PC-9 (cell line): ENCODE measurements at regions not wholly inside any gene's neighbourhood (a gene's known extent, or its start where the extent isn't known, plus 50 kb on each side); places are given as distances from the start of the nearest gene placed in this dataset.

Experiments
- BruUV-seq: library from RNA; stranded (reverse); fragments of 400-500 nt; replicated peaks from 2 replicates; lab custom pipeline; 2021; lab: Mats Ljungman, UMichigan
- CTCF ChIA-PET: fragments of 300-600 bp; sonication (Branson Sonifier 250); formaldehyde crosslinking; loops from one replicate; lab custom pipeline; 2022; ENCODE audit warnings: antibody characterized with exemption; lab: Charles Lee
- POLR2A ChIA-PET: fragments of 300-600 bp; sonication (Branson Sonifier 250); formaldehyde crosslinking; loops from one replicate; lab custom pipeline; 2022; ENCODE audit warnings: antibody characterized with exemption; ENCODE audit not compliant: unreplicated experiment; lab: Charles Lee
- DNase-seq, 2 experiments: peaks; one replicate each; pipeline versions ENCODE4 v3.0.0 to v3.0.0-alpha.2; 2015 to 2022; ENCODE audit warnings: mixed read lengths in 1 of 2
- H2AFZ ChIP-seq: fragments of 200-600 bp; sonication (generic); 2 replicates; pipeline ENCODE4 v1.8.1; 2017; ENCODE audit warnings: antibody characterized with exemption
- H3F3A ChIP-seq: fragments of 200-600 bp; sonication (generic); 2 replicates; pipeline ENCODE4 v1.8.1; 2017; ENCODE audit warnings: antibody characterized with exemption, mild to moderate bottlenecking, low read depth; ENCODE audit not compliant: insufficient read depth
- H3K27ac ChIP-seq: fragments of 200-600 bp; sonication (generic); 2 replicates; pipeline ENCODE4 v1.6.1; 2016; ENCODE audit warnings: mixed run types
- H3K27me3 ChIP-seq: fragments of 200-600 bp; sonication (generic); 2 replicates; pipeline ENCODE4 v1.6.1; 2016; ENCODE audit warnings: low read depth, mixed run types; ENCODE audit not compliant: insufficient read depth
- H3K36me3 ChIP-seq: fragments of 200-600 bp; sonication (generic); 2 replicates; pipeline ENCODE4 v1.6.1; 2016; ENCODE audit warnings: low read depth, mixed run types
- H3K4me1 ChIP-seq: fragments of 200-600 bp; sonication (generic); replicated peaks from 2 replicates; pipeline ENCODE4 v1.6.1; 2016; ENCODE audit warnings: mixed run types; ENCODE audit not compliant: insufficient read depth
- H3K4me2 ChIP-seq: fragments of 200-600 bp; sonication (generic); 2 replicates; pipeline ENCODE4 v1.6.1; 2017; ENCODE audit warnings: mixed run types
- H3K4me3 ChIP-seq: fragments of 200-600 bp; sonication (generic); 2 replicates; pipeline ENCODE4 v1.6.1; 2016; ENCODE audit warnings: mixed run types
- H3K79me2 ChIP-seq: fragments of 200-600 bp; sonication (generic); 2 replicates; pipeline ENCODE4 v1.6.1; 2017; ENCODE audit warnings: low read depth, mixed run types
- H3K9me2 ChIP-seq: fragments of 200-600 bp; sonication (generic); 2 replicates; pipeline ENCODE4 v1.8.1; 2017; ENCODE audit warnings: mild to moderate bottlenecking; ENCODE audit not compliant: insufficient read depth
- H3K9me3 ChIP-seq: fragments of 200-600 bp; sonication (generic); 2 replicates; pipeline ENCODE4 v1.8.1; 2016; ENCODE audit warnings: low read depth; ENCODE audit not compliant: insufficient read depth
- H4K20me1 ChIP-seq: fragments of 200-600 bp; sonication (generic); 2 replicates; pipeline ENCODE4 v1.8.1; 2017; ENCODE audit not compliant: insufficient read depth
- CTCF ChIP-seq: fragments of 200-600 bp; sonication (generic); conservative IDR thresholded peaks from 2 replicates; pipeline ENCODE4 v1.6.1; 2017; ENCODE audit warnings: mixed run types, antibody characterized with exemption, mild to moderate bottlenecking, moderate library complexity
- EZH2 ChIP-seq: fragments of 200-600 bp; sonication (generic); IDR thresholded peaks from 2 replicates; pipeline ENCODE4 v1.8.0; 2017; ENCODE audit warnings: antibody characterized with exemption, low read depth
- intact Hi-C: fragments of 100-400 bp; cut with micrococcal nuclease; formaldehyde crosslinking; loops from one replicate; pipeline ENCODE4 v1.10.0; 2022; ENCODE audit not compliant: unreplicated experiment

GRCh38 chr6:115004204-115004603, 661.4 kb upstream of the HS3ST5 start:
- Histone ChIP-seq H3K27me3 (no peaks in the 10 kb centered on the region), H4K20me1 (no peaks in the 10 kb centered on the region), H3F3A (no peaks in the 10 kb centered on the region; the same call in 1 of the 2 replicates), H2AFZ (no peak overlapping the region), H3K9me2 (no peaks in the 10 kb centered on the region), H3K4me3 (no peak overlapping the region), H3K36me3 (no peaks in the 10 kb centered on the region), H3K79me2 (no peaks in the 10 kb centered on the region), H3K9me3 (0 out of 2 replicates have a peak, but pooled peaks cover 12% of the 10 kb centered on the region), H3K4me2 (no peak overlapping the region), H3K4me1 (peaks cover 27% of the 10 kb centered on the region), H3K27ac (peak overlapping the region; percentile 32)
- DNase-seq = peak in 1 of 2 experiments; percentile 80
- no peak for TF ChIP-seq CTCF
- no peak for TF ChIP-seq EZH2
- ChIA-PET CTCF (interaction anchor here (0.7 kb wide), 1 partner anchor 263 kb away, joined by 3 read pairs; no protein-coding TSS in a partner anchor), POLR2A (interaction anchor here (0.6 kb wide), 1 partner anchor 1003 kb away, joined by 3 read pairs; no protein-coding TSS in a partner anchor)
- no TSS peak for BruUV-seq
- intact Hi-C loops = loop anchor here (5.0 to 10.0 kb wide), 2 partner anchors 249 to 1053 kb away; no protein-coding TSS in a partner anchor

GRCh38 chr6:115001731-115002350, 659.0 kb upstream of the HS3ST5 start:
- Histone ChIP-seq H3K27me3 (no peaks in the 10 kb centered on the region), H3K4me1 (peaks cover 27% of the 10 kb centered on the region), H3K4me3 (no peak overlapping the region), H4K20me1 (no peaks in the 10 kb centered on the region), H3K36me3 (no peaks in the 10 kb centered on the region), H3K4me2 (no peak overlapping the region), H3K9me3 (0 out of 2 replicates have a peak, but pooled peaks cover 12% of the 10 kb centered on the region), H3K27ac (no peak overlapping the region), H3K9me2 (no peaks in the 10 kb centered on the region), H2AFZ (no peak overlapping the region), H3F3A (no peaks in the 10 kb centered on the region; the same call in 1 of the 2 replicates), H3K79me2 (no peaks in the 10 kb centered on the region)
- intact Hi-C loops = loop anchor here (5.0 to 10.0 kb wide), 2 partner anchors 247 to 1055 kb away; no protein-coding TSS in a partner anchor
- TF ChIP-seq CTCF = no peak
- no peak for TF ChIP-seq EZH2
- BruUV-seq = no TSS peak
- DNase-seq = peak in 1 of 2 experiments; percentile 59
- POLR2A ChIA-PET = no interaction called here
- CTCF ChIA-PET = no interaction called here

- H3K4me2 ChIP-seq = peak overlapping the region; percentile 21
- TF ChIP-seq CTCF = no peak
- CTCF ChIA-PET = no interaction called here
- peak overlapping the region; percentile 18; the same call in 1 of the 2 replicates for H3K27ac ChIP-seq
- intact Hi-C loops = loop anchor here (5.0 to 10.0 kb wide), 2 partner anchors 246 to 1057 kb away; no protein-coding TSS in a partner anchor
- no peaks in the 10 kb centered on the region; the same call in 1 of the 2 replicates for H3F3A ChIP-seq
- H3K4me1 ChIP-seq = peaks cover 27% of the 10 kb centered on the region
- H2AFZ ChIP-seq = no peak overlapping the region
- H3K79me2 ChIP-seq = no peaks in the 10 kb centered on the region
- no peaks in the 10 kb centered on the region for H3K36me3 ChIP-seq
- H3K9me2 ChIP-seq = no peaks in the 10 kb centered on the region
- POLR2A ChIA-PET = no interaction called here
- no peaks in the 10 kb centered on the region for H4K20me1 ChIP-seq
- no TSS peak for BruUV-seq
- DNase-seq = peak; percentile 58 to 79
- H3K4me3 ChIP-seq = no peak overlapping the region
- H3K9me3 ChIP-seq = 0 out of 2 replicates have a peak, but pooled peaks cover 12% of the 10 kb centered on the region
- no peaks in the 10 kb centered on the region for H3K27me3 ChIP-seq
Measured at GRCh38 chr6:115000736-115001135, 657.9 kb upstream of the HS3ST5 start.
